NCI-H526 (cell line): ENCODE measurements at regions not wholly inside any gene's neighbourhood (a gene's known extent, or its start where the extent isn't known, plus 50 kb on each side); places are given as distances from the start of the nearest gene placed in this dataset.

Experiments
- DNase-seq, 2 experiments: peaks; one replicate each; lab custom pipeline; 2025; lab: John Stamatoyannopoulos, UW

DNA sequence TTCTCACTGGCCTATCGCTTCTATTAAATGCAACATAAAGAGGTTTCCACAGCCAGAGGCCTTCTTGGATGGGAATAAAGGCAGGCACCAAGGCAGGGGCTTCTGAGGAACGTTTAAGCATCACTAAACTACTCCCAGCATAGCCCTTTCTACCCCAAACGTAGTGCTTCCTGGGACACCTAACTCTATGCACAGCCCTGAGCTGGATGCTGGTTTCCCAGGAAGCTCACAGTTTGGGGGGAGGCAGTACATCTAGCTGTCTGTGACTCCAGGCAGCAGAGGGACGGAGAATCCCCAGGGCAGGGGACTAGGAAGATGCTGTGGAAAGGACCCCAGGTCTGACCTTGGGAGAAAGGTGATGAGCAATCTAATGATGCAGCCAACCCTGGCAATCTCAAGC lies 192.8 kb upstream of the ZMIZ1 start:
- no peak for DNase-seq

DNA sequence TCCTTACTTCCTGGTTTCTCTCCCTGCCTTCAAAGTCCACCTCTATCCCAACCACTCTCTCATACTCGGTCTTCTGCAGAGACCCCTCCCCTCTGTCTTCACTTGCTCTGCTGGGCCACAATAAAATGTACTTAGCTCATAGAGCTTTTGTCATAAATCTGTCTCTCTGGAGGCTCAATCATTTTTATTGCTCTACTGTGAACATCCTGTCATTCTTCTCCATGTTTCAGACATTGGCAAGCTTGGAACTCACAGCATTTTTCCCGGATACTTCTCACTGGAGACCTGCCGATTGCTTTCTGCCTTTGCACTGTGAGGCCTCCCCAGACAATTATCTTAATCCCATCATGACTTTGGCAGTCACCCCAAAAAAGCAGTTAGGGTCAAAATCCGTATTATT lies 192.3 kb upstream of the ZMIZ1 start:
- no peak for DNase-seq

DNA sequence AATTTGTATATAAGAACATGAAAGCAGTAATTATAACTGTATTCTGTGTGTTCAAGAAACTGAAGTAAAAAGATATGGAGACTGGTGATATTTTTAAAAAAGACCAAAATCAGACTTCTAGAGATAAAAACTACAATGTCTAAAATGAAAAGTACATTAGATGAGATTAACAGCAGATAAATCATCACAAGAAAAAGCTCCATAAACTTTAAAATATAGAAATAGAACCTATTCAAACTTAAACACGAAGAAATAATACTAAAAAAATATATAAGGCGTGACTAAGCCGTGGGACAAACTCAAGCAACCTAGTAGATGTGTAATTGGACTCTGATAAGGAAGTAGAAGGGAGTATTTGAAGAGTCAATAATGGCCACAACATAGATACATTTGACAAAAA lies 189.1 kb upstream of the ZMIZ1 start:
- DNase-seq = no peak

DNA sequence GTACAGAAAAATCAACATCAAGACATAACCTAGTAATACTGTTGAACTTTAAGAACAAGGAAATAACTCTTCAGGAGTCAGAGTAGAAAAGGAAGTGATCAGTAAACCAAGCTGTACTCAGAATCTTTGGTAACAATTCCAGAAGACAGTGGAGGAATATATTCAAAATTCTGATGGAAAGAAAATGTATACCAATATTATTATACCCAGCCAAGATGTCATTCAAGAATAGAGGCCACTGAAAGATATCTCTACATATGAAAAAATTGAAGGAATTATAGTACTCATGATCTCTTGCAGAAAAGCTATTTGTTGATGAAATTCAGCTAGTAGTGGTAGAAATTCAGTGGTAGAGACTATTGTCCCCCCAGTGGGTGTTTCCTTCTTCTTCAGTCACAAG lies 182.6 kb upstream of the ZMIZ1 start:
- no peak for DNase-seq

DNA sequence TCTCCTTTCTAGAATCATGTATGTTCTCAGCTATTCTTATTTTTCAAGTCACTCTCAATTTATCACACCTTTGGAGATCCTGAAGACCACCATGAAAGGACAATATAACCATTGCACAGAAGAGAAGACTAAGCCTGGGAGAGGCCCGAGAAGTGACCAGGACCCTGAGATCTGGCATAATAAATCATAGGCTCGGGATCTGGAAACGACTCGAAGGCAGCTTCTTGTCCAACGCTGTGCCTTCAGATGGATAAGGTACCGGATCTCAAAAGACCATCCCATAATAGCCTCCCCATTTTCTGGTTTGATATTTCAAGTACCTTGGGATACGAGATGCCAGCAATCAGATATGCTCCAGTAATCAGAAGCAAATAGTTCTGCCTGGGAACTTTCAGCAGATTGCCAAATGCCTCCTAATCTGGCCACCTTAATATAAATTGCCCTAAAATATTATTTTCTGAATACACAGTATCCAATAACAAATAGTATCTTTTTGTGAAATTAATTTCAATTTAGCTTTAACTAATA lies 179.2 kb upstream of the ZMIZ1 start:
- peak in 1 of 2 experiments; percentile 41 for DNase-seq

DNA sequence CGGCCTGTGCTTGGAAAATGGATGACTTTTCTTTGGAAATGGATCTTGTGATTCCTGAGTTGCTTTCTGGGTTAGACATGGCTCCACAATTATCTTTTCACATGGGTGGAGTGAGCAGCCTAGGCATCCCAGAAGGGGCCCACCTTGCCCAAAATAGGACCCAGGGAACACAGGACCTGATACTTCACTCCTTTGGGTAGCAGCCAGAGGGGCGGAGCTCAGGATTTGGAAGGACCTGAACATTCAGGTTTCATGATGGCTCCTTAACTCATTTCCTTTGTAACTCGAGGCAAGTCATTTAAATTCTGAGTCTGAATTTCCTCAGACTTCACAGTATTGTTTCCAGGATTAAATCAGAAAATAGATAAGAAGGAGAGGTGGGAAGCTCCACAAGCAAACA lies 178.3 kb upstream of the ZMIZ1 start:
- no peak for DNase-seq

DNA sequence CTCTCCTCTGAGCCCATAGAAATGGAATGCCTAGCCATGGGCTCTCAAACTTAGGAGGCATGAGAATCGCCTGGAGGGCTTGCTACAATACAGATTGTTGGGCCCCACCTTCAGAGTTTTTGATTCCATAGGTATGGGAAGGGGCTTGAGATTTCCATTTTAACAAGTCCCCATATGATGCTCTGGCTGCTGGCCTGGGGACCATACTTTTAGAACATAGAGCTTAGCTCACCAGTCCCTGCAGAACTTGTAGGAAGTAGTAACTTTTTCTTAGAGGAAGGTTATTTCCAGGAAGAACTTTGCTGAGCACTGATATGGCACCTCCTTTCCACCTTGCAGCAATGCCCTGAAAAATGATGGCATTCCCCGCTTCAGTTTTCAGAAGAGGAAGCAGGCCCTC lies 177.0 kb upstream of the ZMIZ1 start:
- DNase-seq = no peak

DNA sequence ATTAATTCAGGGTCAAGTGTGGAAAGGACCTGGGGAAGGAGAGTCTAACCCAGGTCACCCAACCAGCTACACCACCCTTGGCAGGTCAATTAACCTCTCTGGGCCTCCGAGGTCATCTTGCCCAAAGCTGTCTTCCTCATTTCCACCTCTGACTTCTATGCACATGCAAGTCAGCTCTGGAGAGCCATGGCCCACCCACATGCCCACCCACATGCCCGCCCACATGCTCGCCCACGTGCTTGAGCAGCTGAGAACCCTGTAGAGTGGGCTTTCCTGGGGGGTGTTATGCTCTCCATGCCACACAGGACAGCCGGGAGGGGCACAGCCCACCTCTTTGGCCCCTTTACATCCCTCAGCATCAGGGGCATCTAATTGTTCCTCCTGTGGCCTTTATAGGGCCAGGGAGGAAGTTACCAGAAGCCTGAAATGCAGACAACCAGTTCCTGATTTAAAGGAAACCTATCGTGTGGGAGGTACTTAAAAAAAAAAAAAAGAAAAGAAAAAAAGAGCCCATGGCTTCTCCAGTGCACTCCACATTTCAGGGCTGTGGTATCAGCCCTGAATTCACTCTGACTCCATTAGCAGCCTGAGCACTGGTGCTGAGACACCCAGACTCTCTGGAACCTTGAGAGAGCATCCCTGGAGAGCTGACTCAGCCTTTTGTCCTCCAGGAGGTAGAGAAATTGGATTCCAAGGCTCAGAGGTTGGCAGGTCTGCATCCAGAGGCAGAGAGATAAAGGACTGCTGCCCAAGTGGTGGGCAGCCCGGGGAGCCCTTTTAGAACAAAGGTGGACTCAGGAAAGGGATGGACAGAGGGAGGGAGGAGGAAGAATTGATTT lies 176.2 kb upstream of the ZMIZ1 start:
- DNase-seq = no peak

DNA sequence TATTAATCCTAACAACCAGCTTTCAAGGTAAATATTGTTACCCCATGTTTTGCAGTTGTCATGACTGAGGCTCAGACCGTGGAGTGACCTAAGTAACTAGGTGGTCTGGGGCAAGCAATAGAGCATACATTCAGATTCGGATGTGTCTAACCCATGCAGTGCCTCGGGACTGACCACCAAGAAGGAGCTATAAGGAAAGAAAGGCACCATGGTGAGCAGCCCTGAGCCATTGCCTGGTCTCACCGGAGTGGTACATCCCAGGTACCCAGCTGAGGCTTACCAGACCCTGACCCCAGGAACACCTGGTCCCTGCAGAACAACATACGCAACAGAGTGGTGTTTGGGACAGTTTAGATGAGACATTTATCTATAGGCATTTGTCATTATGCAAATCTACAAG lies 175.5 kb upstream of the ZMIZ1 start:
- no peak for DNase-seq

DNA sequence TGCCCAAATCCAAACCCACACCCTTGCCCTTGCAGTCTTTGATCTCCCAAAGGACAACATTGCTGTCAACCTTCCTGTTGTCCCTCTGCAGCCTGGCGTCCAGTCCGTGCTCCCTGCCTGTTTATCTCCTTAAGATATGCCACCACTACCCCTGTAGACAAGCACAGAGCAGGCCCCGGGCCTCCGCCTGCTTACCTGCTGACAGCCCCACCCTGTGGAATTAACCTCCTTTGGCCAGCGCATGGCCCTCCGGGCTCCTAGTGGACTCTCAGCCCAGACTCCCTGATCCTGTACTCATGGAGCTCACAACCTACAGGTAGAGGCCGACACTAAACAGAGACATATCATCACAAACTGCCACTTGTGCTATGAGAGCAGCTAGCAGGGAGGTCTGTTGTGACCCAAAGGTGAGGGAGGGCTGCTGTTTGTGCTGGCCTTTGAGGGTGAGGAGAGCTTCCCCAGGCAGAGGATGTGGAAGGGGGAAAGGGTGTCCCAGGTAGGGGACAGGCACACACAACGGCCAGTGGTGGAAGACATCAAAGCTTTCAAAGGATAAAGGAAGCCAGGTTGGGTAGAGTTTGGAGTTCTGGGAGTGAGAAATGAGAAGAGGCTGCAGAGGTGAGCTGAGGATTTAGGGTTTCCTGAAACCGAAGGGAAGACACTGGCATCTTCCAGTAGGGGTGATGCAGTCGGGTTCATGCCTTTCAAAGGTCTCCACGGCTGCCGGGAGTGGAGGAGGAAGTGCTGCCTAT lies 174.5 kb upstream of the ZMIZ1 start:
- no peak for DNase-seq

DNA sequence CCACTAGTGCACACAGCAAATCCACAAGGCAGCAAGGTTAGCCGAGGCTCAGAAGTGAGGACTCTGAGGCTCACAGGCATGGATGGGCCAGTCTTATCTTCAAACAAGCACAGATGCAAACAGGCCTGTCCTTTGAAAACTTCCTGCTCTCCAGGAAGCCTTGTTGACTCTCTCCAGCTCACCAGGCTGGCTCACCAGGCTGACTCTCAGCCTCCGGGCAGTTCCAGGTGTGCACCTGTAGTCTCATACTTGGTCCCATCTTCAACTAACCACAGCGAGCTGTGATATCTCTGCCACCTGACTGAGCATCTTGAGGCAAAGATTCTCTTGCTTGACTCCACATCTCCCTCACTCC lies 173.9 kb upstream of the ZMIZ1 start:
- DNase-seq = no peak

DNA sequence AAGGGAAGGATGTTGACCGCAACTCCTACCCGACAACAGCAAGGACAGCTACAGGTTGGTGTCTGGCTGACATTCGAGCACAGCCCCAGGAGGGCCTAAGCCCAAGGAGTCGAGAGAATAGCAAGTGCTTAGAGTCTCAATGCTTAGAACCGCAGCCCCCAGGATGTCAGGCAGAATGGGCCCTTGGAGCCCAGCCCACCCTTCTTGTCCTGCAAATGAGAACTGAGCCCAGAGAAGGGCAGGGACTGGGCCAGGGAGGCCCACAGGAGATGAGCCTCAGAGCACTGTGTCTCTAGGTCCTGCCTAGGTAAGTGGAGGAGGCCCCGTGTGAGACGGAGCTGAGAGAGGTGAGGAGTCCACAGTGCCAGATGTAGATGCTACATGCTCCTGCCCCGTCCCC lies 173.3 kb upstream of the ZMIZ1 start:
- no peak for DNase-seq

DNA sequence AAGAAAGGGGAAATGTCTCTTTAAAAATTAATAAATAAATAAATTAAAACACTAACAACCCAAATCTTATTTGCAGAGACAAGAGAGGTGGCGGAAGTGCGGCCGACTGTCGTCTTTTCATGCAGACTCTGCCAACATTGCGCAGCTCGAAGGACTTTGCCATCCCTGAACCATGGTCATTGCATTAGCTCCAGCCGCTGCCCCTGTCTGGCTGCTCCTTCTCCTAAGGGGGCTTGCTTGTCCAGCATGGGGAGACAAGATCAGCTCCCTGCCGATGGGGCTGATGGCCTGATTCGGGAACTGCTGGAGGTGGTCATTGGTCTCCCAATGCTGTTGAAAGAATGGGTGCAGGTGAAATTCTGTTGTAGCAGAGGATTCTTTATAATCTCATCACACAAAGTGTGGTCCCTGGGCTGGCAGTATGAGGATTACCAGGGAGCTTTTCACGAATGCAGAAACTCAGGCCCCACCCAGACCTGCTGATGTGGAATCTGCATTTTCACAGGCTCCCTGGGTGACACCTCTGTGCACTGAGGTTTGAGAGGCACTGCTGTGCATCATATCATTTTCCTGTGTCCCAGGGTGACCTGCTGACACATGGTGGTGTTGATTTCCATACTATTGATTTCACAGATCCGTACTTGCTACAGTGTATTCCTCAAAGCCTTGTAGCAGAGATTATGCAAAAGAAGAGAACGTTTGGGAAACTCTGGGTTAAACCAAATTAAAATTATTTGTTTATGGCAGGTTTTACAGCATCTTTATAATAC lies 172.4 kb upstream of the ZMIZ1 start:
- peak; percentile 38 to 70 for DNase-seq

DNA sequence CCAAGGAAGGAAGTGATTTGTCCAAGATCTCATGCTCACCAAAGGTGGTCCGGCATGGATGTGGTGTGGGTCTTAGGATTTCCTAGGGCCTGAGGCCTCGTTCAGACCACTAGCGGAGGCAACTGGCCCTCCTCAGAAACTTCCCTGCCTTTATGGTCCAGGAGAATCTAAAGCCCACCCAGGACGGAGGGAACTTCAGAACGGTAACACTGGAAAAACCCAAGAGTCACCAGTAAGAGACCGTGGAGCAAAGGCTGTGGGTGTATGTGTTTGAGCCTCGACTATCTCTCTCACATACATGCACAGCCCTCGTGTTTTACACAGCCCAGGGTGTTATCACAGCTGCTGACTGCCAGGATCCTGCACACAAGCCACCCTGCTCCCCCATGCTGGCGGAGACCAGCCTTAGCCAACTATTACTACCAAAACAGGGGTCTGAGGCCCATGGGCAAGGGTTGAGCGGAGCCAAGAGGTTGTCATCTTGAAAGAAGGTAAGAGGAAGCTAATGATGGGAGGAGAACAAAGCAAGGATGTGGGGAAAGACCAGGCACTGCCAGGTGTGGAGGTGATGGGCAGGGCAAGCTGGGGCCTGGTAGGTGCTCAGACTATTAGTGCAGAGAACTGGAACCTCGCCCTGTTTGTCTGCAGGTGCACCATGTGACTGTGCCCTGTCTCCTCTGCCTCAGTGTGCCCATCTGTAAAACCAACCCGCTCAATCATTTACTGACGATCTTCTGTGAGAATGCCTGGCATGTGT lies 170.2 kb upstream of the ZMIZ1 start:
- no peak for DNase-seq

DNA sequence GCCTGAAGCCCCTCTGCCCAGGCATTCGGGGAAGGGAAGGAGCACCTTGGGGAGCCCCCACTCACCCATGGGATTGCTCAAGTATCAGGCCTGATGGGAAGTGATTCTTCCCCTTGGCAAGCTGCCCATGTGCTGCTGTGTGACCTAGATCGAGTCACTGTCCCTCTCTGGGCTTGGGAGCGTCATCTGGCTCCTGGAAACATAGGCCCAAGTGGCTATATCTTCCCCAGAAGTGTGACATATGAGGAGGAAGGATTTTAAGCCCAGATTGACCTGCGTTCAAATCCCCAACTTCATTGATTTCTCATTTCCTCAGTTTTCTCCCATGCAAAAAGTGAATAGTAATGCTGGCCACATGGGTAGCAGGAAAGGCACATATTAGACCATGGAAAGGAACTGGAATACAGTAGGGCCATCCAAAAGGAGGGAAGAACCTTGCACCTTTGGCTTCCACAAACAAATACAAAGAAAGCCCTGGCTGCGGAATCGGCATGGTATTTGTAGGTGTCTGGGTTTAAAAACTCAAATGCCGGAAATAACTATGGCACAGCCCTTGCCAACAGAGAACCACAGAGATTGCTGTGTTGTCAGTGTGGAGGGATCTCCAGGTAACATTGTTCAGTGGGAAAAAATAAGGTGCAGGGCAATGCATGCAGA lies 169.5 kb upstream of the ZMIZ1 start:
- DNase-seq = no peak

DNA sequence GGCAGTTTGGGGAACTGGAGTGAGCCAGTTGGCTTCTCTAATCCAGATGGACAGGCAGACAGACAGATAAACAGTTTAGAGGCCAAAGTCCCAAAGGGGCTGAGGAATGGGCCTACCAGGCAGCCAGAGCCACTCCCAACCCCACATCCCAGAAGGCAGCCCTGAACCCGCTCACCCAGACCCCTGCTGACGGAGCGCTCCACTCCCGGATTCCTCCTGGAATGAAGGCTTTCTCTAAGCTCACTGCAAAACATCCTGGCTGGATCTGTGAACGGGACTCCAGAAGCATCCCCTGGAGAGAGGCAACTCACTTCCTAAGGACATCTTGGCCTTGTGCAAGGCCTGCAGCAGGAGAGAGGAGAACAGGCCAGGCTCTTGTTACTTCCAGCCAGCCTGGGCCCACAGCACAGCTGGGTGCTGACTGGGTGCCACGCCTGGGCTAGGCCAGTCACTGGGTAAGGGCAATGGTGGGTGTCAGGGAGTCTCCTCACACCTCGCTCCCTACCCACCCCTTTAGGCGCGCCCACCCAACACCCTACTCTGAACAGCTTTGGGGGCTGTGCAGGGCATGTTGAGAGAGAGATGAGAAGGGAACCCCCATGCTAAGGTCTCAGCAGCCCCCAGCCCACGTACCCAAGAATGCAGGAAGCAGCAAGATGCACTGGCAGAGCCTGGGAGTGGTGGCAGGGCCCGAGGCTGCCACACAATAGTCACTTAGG lies 168.6 kb upstream of the ZMIZ1 start:
- peak in 1 of 2 experiments; percentile 17 for DNase-seq

DNA sequence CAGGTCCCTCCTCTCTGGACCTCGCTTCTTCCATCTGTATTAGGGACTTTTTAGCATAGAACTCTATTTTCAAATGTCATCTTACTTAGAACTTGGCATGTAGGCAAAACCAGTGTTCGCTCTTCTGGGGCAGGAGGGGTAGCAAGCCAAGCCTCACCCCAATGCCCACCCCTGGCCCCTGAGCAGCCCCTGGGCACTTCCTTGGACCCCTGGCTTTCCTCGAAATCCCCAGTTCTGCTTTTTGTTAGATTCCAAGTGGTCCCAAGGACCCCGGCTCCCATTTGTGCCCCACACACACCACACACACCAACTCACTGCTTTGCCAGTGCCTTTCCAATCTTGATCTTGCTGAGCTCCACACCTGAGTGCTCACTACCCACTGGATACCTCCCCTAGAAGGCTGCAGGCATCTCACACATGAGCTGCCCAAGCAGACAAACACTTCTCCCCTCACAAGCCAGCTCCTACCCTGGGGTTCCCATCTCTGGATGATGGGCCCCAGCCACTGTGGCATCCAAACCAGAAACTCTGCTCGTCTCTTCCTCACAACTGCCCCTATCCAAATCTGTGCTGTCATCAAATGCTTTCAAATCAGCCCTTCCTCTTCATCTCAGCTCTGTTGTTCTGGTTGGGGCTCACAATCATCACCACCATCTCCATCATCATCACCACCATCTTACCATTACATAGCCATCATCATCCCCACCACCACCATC lies 167.9 kb upstream of the ZMIZ1 start:
- no peak for DNase-seq

DNA sequence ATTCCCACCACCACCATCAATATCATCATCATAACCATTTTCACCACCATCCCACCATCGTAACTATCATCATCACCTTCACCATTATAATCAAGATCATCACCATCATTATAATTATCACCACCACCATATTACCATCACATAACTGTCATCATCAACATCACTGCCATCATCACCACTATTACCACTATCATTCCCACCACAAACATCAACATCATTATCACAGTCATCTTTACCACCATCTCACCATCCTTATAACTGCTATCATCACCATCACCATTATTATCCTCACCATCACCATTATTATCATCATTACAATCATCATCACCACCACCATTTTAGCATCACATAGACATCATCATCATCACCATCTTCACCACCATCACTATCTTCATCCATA lies 167.1 kb upstream of the ZMIZ1 start:
- DNase-seq = no peak

DNA sequence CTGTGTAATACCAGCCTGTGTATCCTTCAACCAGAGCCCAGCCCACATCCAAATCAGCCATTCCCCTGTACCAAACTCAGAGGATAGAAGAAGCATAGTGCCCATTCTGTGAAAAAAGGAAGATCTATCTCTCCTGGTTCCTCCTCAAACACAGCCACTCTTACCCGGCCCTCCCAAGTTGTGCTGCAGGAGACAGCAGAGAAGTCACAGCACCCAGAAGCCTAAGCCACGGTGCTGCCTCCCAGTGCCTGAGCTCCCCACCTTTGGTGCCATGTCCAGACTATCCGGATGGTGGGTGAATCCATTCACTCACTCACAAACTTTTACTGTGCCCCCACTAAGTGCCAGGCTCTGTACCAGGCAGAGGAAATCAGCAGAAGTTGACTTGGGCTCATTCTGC lies 166.0 kb upstream of the ZMIZ1 start:
- no peak for DNase-seq

DNA sequence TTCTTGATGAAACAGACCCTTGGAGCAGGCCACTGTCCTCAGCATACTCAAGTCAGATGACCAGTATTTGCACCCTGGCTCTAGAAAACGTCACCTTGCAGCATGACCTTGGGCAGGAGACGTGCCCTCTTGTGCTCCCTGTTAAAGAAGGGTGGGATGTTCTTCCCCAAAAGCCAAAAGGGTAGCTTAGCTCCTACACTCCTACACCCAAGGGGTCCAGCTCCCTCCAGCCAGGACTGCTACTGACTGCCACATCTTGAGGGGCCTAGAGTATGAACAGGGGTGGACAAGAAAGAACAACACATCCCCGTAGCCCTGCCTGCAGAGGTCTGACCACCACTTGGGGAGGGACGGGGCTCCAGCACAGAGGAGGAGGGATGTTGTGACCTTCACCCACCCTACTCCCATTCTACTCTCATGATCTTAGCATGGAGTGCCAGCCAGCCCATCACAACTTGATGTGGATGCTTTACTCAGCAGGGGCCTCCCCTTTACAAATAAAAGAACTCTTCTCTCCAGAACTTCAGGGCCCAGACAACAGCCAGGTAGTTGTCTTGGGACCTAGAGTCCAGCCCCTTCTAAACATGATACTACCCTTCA lies 165.3 kb upstream of the ZMIZ1 start:
- no peak for DNase-seq
